GM19395 (cell line): ENCODE measurements at regions not wholly inside any gene's neighbourhood (a gene's known extent, or its start where the extent isn't known, plus 50 kb on each side); places are given as distances from the start of the nearest gene placed in this dataset.

ENCODE experiments used
- ATAC-seq: cut with Tn5 transposase; IDR thresholded peaks from one replicate; pipeline ENCODE4 v1.9.1; 2021; ENCODE audit warnings: mild to moderate bottlenecking, moderate library complexity; ENCODE audit not compliant: unreplicated experiment

GRCh38 chr6:167731731-167732422, 94.8 kb upstream of the AFDN start:
- ATAC-seq = no peak

- ATAC-seq = no peak
Observed at GRCh38 chr6:167733740-167734661, 92.7 kb upstream of the AFDN start.

GRCh38 chr6:167734662-167735083, 92.0 kb upstream of the AFDN start:
- ATAC-seq = no peak

- ATAC-seq = no peak
Observed at GRCh38 chr6:167735084-167735950, 91.4 kb upstream of the AFDN start.

GRCh38 chr6:167735951-167736288, 90.8 kb upstream of the AFDN start:
- ATAC-seq = no peak

GRCh38 chr6:167736486-167737204, 90.1 kb upstream of the AFDN start:
- no peak for ATAC-seq

- no peak for ATAC-seq
Observed at GRCh38 chr6:167737205-167737830, 89.4 kb upstream of the AFDN start.

GRCh38 chr6:167738386-167738785, 88.3 kb upstream of the AFDN start:
- ATAC-seq = no peak

- no peak for ATAC-seq
Observed at GRCh38 chr6:167739721-167740475, 86.8 kb upstream of the AFDN start.

- ATAC-seq = no peak
Observed at GRCh38 chr6:167742719-167743303, 83.9 kb upstream of the AFDN start.

- ATAC-seq = no peak
Observed at GRCh38 chr6:167744681-167745669, 81.7 kb upstream of the AFDN start.

- no peak for ATAC-seq
Observed at GRCh38 chr6:167745670-167746389, 80.9 kb upstream of the AFDN start.

GRCh38 chr6:167746390-167746907, 80.3 kb upstream of the AFDN start:
- ATAC-seq = no peak

GRCh38 chr6:167746975-167747374, 79.7 kb upstream of the AFDN start:
- no peak for ATAC-seq

GRCh38 chr6:167747645-167748044, 79.1 kb upstream of the AFDN start:
- no peak for ATAC-seq

GRCh38 chr6:167748046-167748445, 78.7 kb upstream of the AFDN start:
- no peak for ATAC-seq
